Subcutaneous abdominal adipose tissue (tissue), 5 donors: ENCODE measurements at regions not wholly inside any gene's neighbourhood (a gene's known extent, or its start where the extent isn't known, plus 50 kb on each side); places are given as distances from the start of the nearest gene placed in this dataset.

ENCODE experiments used
- H3K27ac ChIP-seq: one replicate; pipeline ENCODE4 v1.7.0; 2013; ENCODE audit warnings: low read depth, mild to moderate bottlenecking, inconsistent platforms, low read length, moderate library complexity
- H3K27me3 ChIP-seq, 5 donors: one replicate each; pipeline ENCODE4 v1.7.0; 2013; ENCODE audit warnings: low read length in 5 of 5, inconsistent platforms in 1 of 5; ENCODE audit not compliant: control insufficient read depth in 5 of 5, insufficient read depth in 4 of 5
- H3K36me3 ChIP-seq, 5 donors: one replicate each; pipeline ENCODE4 v1.7.0; 2013; ENCODE audit warnings: low read length in 5 of 5; ENCODE audit not compliant: control insufficient read depth in 5 of 5, insufficient read depth in 5 of 5
- H3K4me1 ChIP-seq, 5 donors: one replicate each; pipeline ENCODE4 v1.7.0; 2013; ENCODE audit warnings: low read length in 5 of 5, mild to moderate bottlenecking in 3 of 5, moderate library complexity in 1 of 5; ENCODE audit not compliant: control insufficient read depth in 5 of 5, insufficient read depth in 5 of 5
- H3K4me3 ChIP-seq, 5 donors: one replicate each; pipeline ENCODE4 v1.7.0; 2013; ENCODE audit warnings: low read length in 5 of 5, low read depth in 1 of 5
- H3K9ac ChIP-seq, 5 donors: one replicate each; pipeline ENCODE4 v1.7.0; 2013; ENCODE audit warnings: low read length in 5 of 5, mild to moderate bottlenecking in 4 of 5, moderate library complexity in 3 of 5
- H3K9me3 ChIP-seq, 5 donors: one replicate each; pipeline ENCODE4 v1.7.0; 2013; ENCODE audit warnings: low read length in 5 of 5; ENCODE audit not compliant: control insufficient read depth in 5 of 5
- donor health status: healthy.
- donor health status: healthy.
- donor health status: healthy.
- donor health status: healthy.
- donor health status: healthy.

- Histone ChIP-seq H3K9me3 (no peaks in the 10 kb centered on the region), H3K27me3 (peaks cover 0 to 2% (median 0%) of the 10 kb centered on the region in 5 donors), H3K4me3 (peak overlapping the region in 1 of 5 donors; percentile 6), H3K36me3 (no peaks in the 10 kb centered on the region), H3K27ac (no peak overlapping the region), H3K4me1 (peaks cover 0 to 9% (median 2%) of the 10 kb centered on the region in 5 donors), H3K9ac (no peak overlapping the region)
Observed at GRCh38 chr2:66853585-66853984, 418.7 kb downstream of the MEIS1 start.

GRCh38 chr2:66854298-66854697 lies 419.4 kb downstream of the MEIS1 start:
- Histone ChIP-seq H3K27ac (no peak overlapping the region), H3K4me3 (no peak overlapping the region), H3K36me3 (no peaks in the 10 kb centered on the region), H3K9me3 (no peaks in the 10 kb centered on the region), H3K4me1 (peaks cover 0 to 9% (median 2%) of the 10 kb centered on the region in 5 donors), H3K27me3 (peaks cover 0 to 2% (median 0%) of the 10 kb centered on the region in 5 donors), H3K9ac (no peak overlapping the region)

GRCh38 chr2:66862885-66863650 lies 428.1 kb downstream of the MEIS1 start:
- no peak overlapping the region for H3K4me3 ChIP-seq
- no peak overlapping the region for H3K27ac ChIP-seq
- H3K36me3 ChIP-seq, result no peaks in the 10 kb centered on the region
- no peaks in the 10 kb centered on the region for H3K27me3 ChIP-seq
- H3K9ac ChIP-seq, result no peak overlapping the region
- H3K4me1 ChIP-seq, result peaks cover 0 to 16% (median 3%) of the 10 kb centered on the region in 5 donors
- no peaks in the 10 kb centered on the region for H3K9me3 ChIP-seq

- no peak overlapping the region for H3K9ac ChIP-seq
- H3K36me3 ChIP-seq, result no peaks in the 10 kb centered on the region
- no peaks in the 10 kb centered on the region for H3K9me3 ChIP-seq
- no peak overlapping the region for H3K27ac ChIP-seq
- H3K4me3 ChIP-seq, result no peak overlapping the region
- H3K27me3 ChIP-seq, result no peaks in the 10 kb centered on the region
- H3K4me1 ChIP-seq, result peaks cover 0 to 16% (median 3%) of the 10 kb centered on the region in 5 donors
Observed at GRCh38 chr2:66865161-66865560, 430.2 kb downstream of the MEIS1 start.

GRCh38 chr2:66866331-66867062 lies 431.6 kb downstream of the MEIS1 start:
- Histone ChIP-seq H3K4me3 (no peak overlapping the region), H3K4me1 (peaks cover 0 to 16% (median 3%) of the 10 kb centered on the region in 5 donors), H3K9ac (no peak overlapping the region), H3K9me3 (no peaks in the 10 kb centered on the region), H3K27ac (no peak overlapping the region), H3K36me3 (no peaks in the 10 kb centered on the region), H3K27me3 (no peaks in the 10 kb centered on the region)

GRCh38 chr2:66867063-66867441 lies 432.1 kb downstream of the MEIS1 start:
- Histone ChIP-seq H3K9ac (no peak overlapping the region), H3K27me3 (no peaks in the 10 kb centered on the region), H3K27ac (no peak overlapping the region), H3K36me3 (no peaks in the 10 kb centered on the region), H3K4me1 (peaks cover 0 to 16% (median 3%) of the 10 kb centered on the region in 5 donors), H3K9me3 (no peaks in the 10 kb centered on the region), H3K4me3 (no peak overlapping the region)

GRCh38 chr2:66869076-66869475 lies 434.2 kb downstream of the MEIS1 start:
- Histone ChIP-seq H3K4me1 (peaks cover 0 to 6% (median 0%) of the 10 kb centered on the region in 5 donors), H3K36me3 (no peaks in the 10 kb centered on the region), H3K4me3 (no peak overlapping the region), H3K9me3 (no peaks in the 10 kb centered on the region), H3K27me3 (no peaks in the 10 kb centered on the region), H3K27ac (no peak overlapping the region), H3K9ac (no peak overlapping the region)

- Histone ChIP-seq H3K9me3 (no peaks in the 10 kb centered on the region), H3K4me1 (no peaks in the 10 kb centered on the region), H3K27ac (no peak overlapping the region), H3K36me3 (no peaks in the 10 kb centered on the region), H3K27me3 (no peaks in the 10 kb centered on the region), H3K9ac (no peak overlapping the region), H3K4me3 (no peak overlapping the region)
Observed at GRCh38 chr2:66872081-66872985, 437.4 kb downstream of the MEIS1 start.

GRCh38 chr2:66872986-66873754 lies 438.2 kb downstream of the MEIS1 start:
- H3K27ac ChIP-seq, result no peak overlapping the region
- no peak overlapping the region for H3K9ac ChIP-seq
- no peak overlapping the region for H3K4me3 ChIP-seq
- H3K9me3 ChIP-seq, result no peaks in the 10 kb centered on the region
- no peaks in the 10 kb centered on the region for H3K27me3 ChIP-seq
- no peaks in the 10 kb centered on the region for H3K4me1 ChIP-seq
- H3K36me3 ChIP-seq, result no peaks in the 10 kb centered on the region
